ENCODE measurements at regions not wholly inside any gene's neighbourhood (a gene's known extent, or its start where the extent isn't known, plus 50 kb on each side); places are given as distances from the start of the nearest gene placed in this dataset.

- Mint-ChIP-seq H3K4me3 (no peak overlapping the region), H3K4me1 (no peaks in the 10 kb centered on the region), H3K9me3 (peaks cover 0 to 1% (median 0%) of the 10 kb centered on the region in 9 donors), H3K36me3 (no peaks in the 10 kb centered on the region), H3K27me3 (peaks cover 0 to 8% (median 3%) of the 10 kb centered on the region in 5 donors), H3K27ac (no peak overlapping the region)
- ATAC-seq: no peak
- POLR2A ChIA-PET: no interaction called here
- no peak for DNase-seq
Measured at GRCh38 chr13:106063591-106064313, 471.7 kb downstream of the EFNB2 start.

- ATAC-seq (no peak), DNase-seq (no peak)
- no peak overlapping the region for H3K27ac Mint-ChIP-seq
- peaks cover 0 to 8% (median 6%) of the 10 kb centered on the region in 5 donors for H3K27me3 Mint-ChIP-seq
- H3K4me3 Mint-ChIP-seq: no peak overlapping the region
- H3K4me1 Mint-ChIP-seq: no peaks in the 10 kb centered on the region
- POLR2A ChIA-PET: no interaction called here
- no peaks in the 10 kb centered on the region for H3K36me3 Mint-ChIP-seq
- H3K9me3 Mint-ChIP-seq: no peaks in the 10 kb centered on the region
Measured at GRCh38 chr13:106061781-106062180, 473.7 kb downstream of the EFNB2 start.

DNA sequence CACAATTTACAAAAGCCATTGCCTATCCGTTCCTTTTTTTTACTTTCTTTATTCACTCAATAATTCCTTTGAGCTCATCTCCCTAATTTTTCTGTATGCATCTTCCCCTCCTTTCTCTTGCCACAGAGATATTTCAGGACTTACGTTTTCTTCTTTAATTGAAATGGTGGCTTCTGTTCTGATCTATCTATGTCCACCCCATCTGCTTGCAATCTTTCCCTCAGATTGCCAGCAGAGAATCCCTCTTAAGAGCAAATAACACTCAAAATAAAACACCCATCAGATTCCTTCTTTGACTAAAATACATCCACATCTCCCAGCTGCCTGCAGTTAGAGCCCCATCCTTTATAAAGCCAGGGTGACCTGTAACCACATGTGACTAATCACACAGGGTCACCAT lies 478.6 kb downstream of the EFNB2 start:
- no peaks in the 10 kb centered on the region for H3K36me3 Mint-ChIP-seq
- POLR2A ChIA-PET: no interaction called here
- H3K4me1 Mint-ChIP-seq: no peaks in the 10 kb centered on the region
- no peaks in the 10 kb centered on the region for H3K9me3 Mint-ChIP-seq
- peaks cover 0 to 6% (median 2%) of the 10 kb centered on the region in 5 donors for H3K27me3 Mint-ChIP-seq
- DNase-seq (no peak), ATAC-seq (no peak)
- H3K4me3 Mint-ChIP-seq: no peak overlapping the region
- H3K27ac Mint-ChIP-seq: no peak overlapping the region

- Mint-ChIP-seq H3K27ac (no peak overlapping the region), H3K9me3 (no peaks in the 10 kb centered on the region), H3K36me3 (no peaks in the 10 kb centered on the region), H3K4me1 (no peaks in the 10 kb centered on the region), H3K4me3 (no peak overlapping the region), H3K27me3 (peaks cover 0 to 8% (median 2%) of the 10 kb centered on the region in 5 donors)
- DNase-seq (no peak), ATAC-seq (no peak)
- POLR2A ChIA-PET: no interaction called here
Measured at GRCh38 chr13:106052200-106052767, 483.2 kb downstream of the EFNB2 start.

GRCh38 chr13:106049171-106049570 lies 486.3 kb downstream of the EFNB2 start:
- ATAC-seq: no peak
- Mint-ChIP-seq H3K36me3 (no peaks in the 10 kb centered on the region), H3K27me3 (peaks cover 0 to 4% (median 2%) of the 10 kb centered on the region in 5 donors), H3K27ac (no peak overlapping the region), H3K4me1 (no peaks in the 10 kb centered on the region), H3K4me3 (no peak overlapping the region), H3K9me3 (peaks cover 0 to 2% (median 0%) of the 10 kb centered on the region in 9 donors)
- POLR2A ChIA-PET: no interaction called here
- DNase-seq: no peak

DNA sequence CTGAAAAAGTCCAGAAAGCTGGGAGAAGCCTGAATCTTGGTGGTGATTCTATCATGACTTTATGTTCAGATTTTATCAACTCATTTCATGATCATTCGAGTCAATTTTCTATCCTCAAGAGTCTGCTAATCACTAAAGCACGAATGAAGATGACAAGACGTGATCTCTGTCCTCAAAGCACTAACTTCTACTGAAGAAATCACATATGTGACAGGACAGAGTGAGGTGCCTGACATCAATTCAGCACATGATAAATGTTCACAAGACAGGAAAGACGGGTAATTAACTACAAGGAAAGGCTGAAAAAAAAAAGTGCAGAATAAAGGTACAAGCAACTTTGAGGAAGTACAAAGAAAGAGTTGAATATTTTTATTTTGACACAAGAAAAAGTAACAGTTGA lies 487.1 kb downstream of the EFNB2 start:
- POLR2A ChIA-PET: no interaction called here
- ATAC-seq (no peak), DNase-seq (no peak)
- Mint-ChIP-seq H3K4me1 (no peaks in the 10 kb centered on the region), H3K27ac (no peak overlapping the region), H3K4me3 (no peak overlapping the region), H3K36me3 (no peaks in the 10 kb centered on the region), H3K27me3 (peaks cover 0 to 4% (median 2%) of the 10 kb centered on the region in 5 donors), H3K9me3 (peaks cover 0 to 2% (median 0%) of the 10 kb centered on the region in 9 donors)

- no peaks in the 10 kb centered on the region for H3K36me3 Mint-ChIP-seq
- H3K9me3 Mint-ChIP-seq: peaks cover 0 to 2% (median 0%) of the 10 kb centered on the region in 9 donors
- H3K27me3 Mint-ChIP-seq: peaks cover 0 to 4% (median 2%) of the 10 kb centered on the region in 5 donors
- POLR2A ChIA-PET: no interaction called here
- DNase-seq (no peak), ATAC-seq (no peak)
- H3K27ac Mint-ChIP-seq: no peak overlapping the region
- H3K4me1 Mint-ChIP-seq: no peaks in the 10 kb centered on the region
- H3K4me3 Mint-ChIP-seq: no peak overlapping the region
Measured at GRCh38 chr13:106047859-106048258, 487.6 kb downstream of the EFNB2 start.

- Mint-ChIP-seq H3K27ac (no peak overlapping the region), H3K27me3 (peaks cover 0 to 13% (median 3%) of the 10 kb centered on the region in 5 donors), H3K36me3 (no peaks in the 10 kb centered on the region), H3K4me3 (no peak overlapping the region), H3K4me1 (no peaks in the 10 kb centered on the region), H3K9me3 (peaks cover 0 to 2% (median 0%) of the 10 kb centered on the region in 9 donors)
- DNase-seq: no peak
- no peak for ATAC-seq
- POLR2A ChIA-PET: no interaction called here
Measured at GRCh38 chr13:106042996-106043581, 492.4 kb downstream of the EFNB2 start.

GRCh38 chr13:106041445-106041844 lies 494.0 kb downstream of the EFNB2 start:
- Mint-ChIP-seq H3K4me3 (no peak overlapping the region), H3K4me1 (no peaks in the 10 kb centered on the region), H3K9me3 (peaks cover 0 to 3% (median 0%) of the 10 kb centered on the region in 9 donors), H3K27me3 (peaks cover 0 to 16% (median 3%) of the 10 kb centered on the region in 5 donors), H3K36me3 (no peaks in the 10 kb centered on the region), H3K27ac (no peak overlapping the region)
- POLR2A ChIA-PET: no interaction called here
- ATAC-seq (no peak), DNase-seq (no peak)

- ATAC-seq (no peak), DNase-seq (no peak)
- POLR2A ChIA-PET: no interaction called here
- H3K36me3 Mint-ChIP-seq: no peaks in the 10 kb centered on the region
- no peak overlapping the region for H3K27ac Mint-ChIP-seq
- H3K9me3 Mint-ChIP-seq: peaks cover 0 to 3% (median 0%) of the 10 kb centered on the region in 9 donors
- H3K27me3 Mint-ChIP-seq: peaks cover 0 to 20% (median 6%) of the 10 kb centered on the region in 5 donors
- H3K4me3 Mint-ChIP-seq: no peak overlapping the region
- H3K4me1 Mint-ChIP-seq: no peaks in the 10 kb centered on the region
Measured at GRCh38 chr13:106038752-106039151, 496.7 kb downstream of the EFNB2 start.

DNA sequence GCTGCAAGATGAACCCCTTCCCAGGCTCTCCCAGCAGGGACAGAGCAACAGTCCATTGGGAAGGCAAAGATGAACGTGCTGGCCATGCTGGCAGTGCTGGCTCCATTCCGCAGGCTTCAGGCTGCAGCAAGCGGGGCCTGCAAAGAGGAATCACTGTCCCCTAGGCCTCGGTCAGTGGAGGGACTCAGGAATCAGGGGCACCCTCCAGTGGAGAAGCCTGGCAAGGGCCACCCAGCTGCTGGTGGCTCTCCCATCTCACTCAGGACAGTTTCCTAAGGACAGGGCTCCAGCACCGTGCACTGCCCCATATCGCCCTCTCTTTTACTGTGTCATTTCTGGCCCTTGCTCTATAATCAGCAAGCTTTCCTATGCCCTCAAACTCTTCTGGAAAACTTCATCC lies 498.6 kb downstream of the EFNB2 start:
- no peak for DNase-seq
- Mint-ChIP-seq H3K36me3 (no peaks in the 10 kb centered on the region), H3K9me3 (peaks cover 0 to 3% (median 0%) of the 10 kb centered on the region in 9 donors), H3K4me1 (no peaks in the 10 kb centered on the region), H3K4me3 (no peak overlapping the region), H3K27ac (no peak overlapping the region), H3K27me3 (peaks cover 0 to 20% (median 6%) of the 10 kb centered on the region in 5 donors)
- POLR2A ChIA-PET: no interaction called here
- no peak for ATAC-seq

DNA sequence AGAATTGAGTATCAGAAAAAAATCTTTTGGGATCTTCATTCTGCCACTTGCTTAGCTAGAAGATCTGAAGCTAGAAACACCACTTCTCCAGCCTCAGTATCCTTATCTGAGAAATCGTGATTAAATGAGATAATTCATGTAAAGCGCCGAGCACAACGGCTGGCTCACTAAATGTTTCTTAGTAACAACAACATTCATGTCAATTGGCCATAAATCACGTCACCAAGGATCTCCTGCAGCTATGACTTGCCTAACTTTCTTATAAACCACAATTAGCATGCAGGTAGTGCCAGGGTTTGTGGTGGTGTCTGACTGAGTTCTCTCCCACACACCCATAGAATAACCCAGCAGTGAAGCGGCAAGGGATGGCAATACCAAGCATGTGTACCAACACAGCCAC lies 501.3 kb downstream of the EFNB2 start:
- POLR2A ChIA-PET: no interaction called here

DNA sequence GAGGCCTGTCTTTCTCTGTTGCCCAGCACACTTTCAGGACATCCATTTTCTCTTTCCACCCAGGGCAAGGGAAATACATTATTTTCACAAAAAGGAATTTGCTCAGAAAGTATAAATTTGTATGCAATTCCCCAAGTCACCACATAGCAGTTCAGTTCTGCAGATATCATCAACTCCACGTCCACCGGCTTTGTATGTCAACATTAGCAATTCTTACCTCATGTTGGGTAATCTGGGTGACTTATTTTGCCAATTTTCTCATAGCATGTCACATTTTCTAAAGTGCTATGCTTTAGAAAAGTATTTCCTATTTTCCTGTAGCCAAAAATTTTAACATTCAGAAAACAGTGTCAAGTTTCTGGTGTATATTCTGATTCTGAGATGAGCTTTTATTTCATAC lies 501.8 kb downstream of the EFNB2 start:
- DNase-seq: no peak
- peaks cover 0 to 3% (median 0%) of the 10 kb centered on the region in 9 donors for H3K9me3 Mint-ChIP-seq

More for the DNA sequence above, 501.3 kb downstream of the EFNB2 start:
- peaks cover 0 to 10% (median 0%) of the 10 kb centered on the region in 5 donors for H3K27me3 Mint-ChIP-seq
- peaks cover 0 to 3% (median 0%) of the 10 kb centered on the region in 9 donors for H3K9me3 Mint-ChIP-seq
- H3K27ac Mint-ChIP-seq: no peak overlapping the region
- no peak overlapping the region for H3K4me3 Mint-ChIP-seq
- no peaks in the 10 kb centered on the region for H3K36me3 Mint-ChIP-seq
- ATAC-seq (no peak), DNase-seq (no peak)
- no peaks in the 10 kb centered on the region for H3K4me1 Mint-ChIP-seq

More for the DNA sequence above, 501.8 kb downstream of the EFNB2 start:
- Mint-ChIP-seq H3K4me1 (no peaks in the 10 kb centered on the region), H3K27ac (no peak overlapping the region), H3K27me3 (peaks cover 0 to 10% (median 0%) of the 10 kb centered on the region in 5 donors), H3K36me3 (no peaks in the 10 kb centered on the region), H3K4me3 (no peak overlapping the region)
- POLR2A ChIA-PET: no interaction called here
- no peak for ATAC-seq

Data from naive thymus-derived CD8-positive, alpha-beta T cell (primary cell).